ENCODE measurements at regions not wholly inside any gene's neighbourhood (a gene's known extent, or its start where the extent isn't known, plus 50 kb on each side); places are given as distances from the start of the nearest gene placed in this dataset.

GRCh38 chr6:41432280-41432679 lies 96.9 kb downstream of the NCR2 start:
- TF ChIP-seq CTCF (optimal IDR thresholded peaks at IDR 0.05 in 1 of 3, IDR thresholded peaks at IDR 0.05 in 1 of 3, conservative IDR thresholded peaks at IDR 0.05 in 1 of 3; ENCODE audit: extremely low read depth in 1 of 3, insufficient read depth in 2 of 3, low read length in 3 of 3) (no peak), EZH2 (IDR thresholded peaks at IDR 0.05; ENCODE audit: low read length) (no peak)

Measured in keratinocyte (primary cell).